Panc1 (cell line): ENCODE measurements at regions not wholly inside any gene's neighbourhood (a gene's known extent, or its start where the extent isn't known, plus 50 kb on each side); places are given as distances from the start of the nearest gene placed in this dataset.

Experiments
- ATAC-seq: fragments of 200-7000 bp; cut with Tn5 transposase; 2 replicates; pipeline ENCODE4 v1.9.1; 2020; ENCODE audit warnings: mild to moderate bottlenecking, moderate library complexity
- BruUV-seq: library from RNA; stranded (reverse); fragments of 400-500 nt; replicated peaks from 2 replicates; lab custom pipeline; 2021; lab: Mats Ljungman, UMichigan
- CTCF ChIA-PET: fragments of 300-600 bp; sonication (Branson Sonifier 250); formaldehyde crosslinking; loops from one replicate; lab custom pipeline; 2022; ENCODE audit warnings: antibody characterized with exemption; lab: Charles Lee
- POLR2A ChIA-PET: fragments of 300-600 bp; sonication (Branson Sonifier 250); formaldehyde crosslinking; loops from one replicate; lab custom pipeline; 2022; ENCODE audit warnings: antibody characterized with exemption; lab: Charles Lee
- DNase-seq: peaks from one replicate; pipeline ENCODE4 v3.0.0-alpha.2; 2010; ENCODE audit warnings: low read depth, low spot score
- H3K27ac ChIP-seq: 2 replicates; pipeline ENCODE4 v1.5.1; 2011; ENCODE audit warnings: mild to moderate bottlenecking, low read length, inconsistent platforms
- H3K27me3 ChIP-seq: fragments of 200-500 bp; sonication (Bioruptor generic); 2 replicates; pipeline ENCODE4 v1.6.0; 2014; ENCODE audit warnings: low read length, inconsistent platforms; ENCODE audit not compliant: control insufficient read depth, insufficient read depth
- H3K36me3 ChIP-seq: fragments of 200-500 bp; sonication (Bioruptor generic); 2 replicates; pipeline ENCODE4 v1.5.1; 2014; ENCODE audit warnings: inconsistent platforms, mild to moderate bottlenecking, low read length, moderate library complexity; ENCODE audit not compliant: control insufficient read depth, insufficient read depth
- H3K4me1 ChIP-seq: 2 replicates; pipeline ENCODE4 v1.5.1; 2011; ENCODE audit warnings: inconsistent platforms, mild to moderate bottlenecking, low read length, moderate library complexity; ENCODE audit not compliant: control insufficient read depth, insufficient read depth
- H3K4me3 ChIP-seq, 2 experiments: 2 replicates each; pipeline ENCODE4 v1.5.1; 2011 to 2012; ENCODE audit warnings: low read depth in 2 of 2, low read length in 2 of 2, mild to moderate bottlenecking in 2 of 2, inconsistent platforms in 1 of 2, moderate library complexity in 1 of 2
- H3K9me3 ChIP-seq: fragments of 200-500 bp; sonication (Bioruptor generic); 2 replicates; pipeline ENCODE4 v1.5.1; 2014; ENCODE audit warnings: low read depth, mild to moderate bottlenecking, inconsistent platforms, low read length, moderate library complexity; ENCODE audit not compliant: control insufficient read depth, insufficient read depth
- CTCF ChIP-seq: fragments of 450-650 bp; IDR thresholded peaks from 2 replicates; pipeline ENCODE4 v1.5.1; 2017; ENCODE audit warnings: mild to moderate bottlenecking
- POLR2AphosphoS5 ChIP-seq: IDR thresholded peaks from 2 replicates; pipeline ENCODE4 v1.6.1; 2012; ENCODE audit warnings: mild to moderate bottlenecking, low read depth, low read length, moderate library complexity
- REST ChIP-seq, 2 experiments: IDR thresholded peaks; 2 replicates each; pipeline ENCODE4 v1.6.1; 2011 to 2012; ENCODE audit warnings: low read depth in 2 of 2, control low read depth in 1 of 2, low read length in 1 of 2, mild to moderate bottlenecking in 1 of 2, moderate library complexity in 1 of 2; ENCODE audit not compliant: insufficient read depth in 1 of 2
- SIN3A ChIP-seq: IDR thresholded peaks from 2 replicates; pipeline ENCODE4 v1.6.1; 2012; ENCODE audit warnings: low read depth, mild to moderate bottlenecking, low read length, moderate library complexity, borderline replicate concordance; ENCODE audit not compliant: insufficient read depth
- TCF7L2 ChIP-seq: IDR thresholded peaks from 2 replicates; pipeline ENCODE4 v1.6.1; 2011; ENCODE audit warnings: mild to moderate bottlenecking, low read depth, low read length, inconsistent platforms
- in situ Hi-C: cut with HindIII; loops from 2 replicates; pipeline ENCODE4 v1.10.0; 2016; ENCODE audit warnings: low sequenced_read_pairs, low pct_unique_long_range_greater_than_20kb
- intact Hi-C: fragments of 100-400 bp; cut with micrococcal nuclease; formaldehyde crosslinking; loops from one replicate; pipeline ENCODE4 v1.10.0; 2022; ENCODE audit not compliant: unreplicated experiment

- POLR2A ChIA-PET: no interaction called here
- H3K27me3 ChIP-seq: no peaks in the 10 kb centered on the region
- no peaks in the 10 kb centered on the region for H3K4me1 ChIP-seq
- intact Hi-C loops: no loop called here
- ATAC-seq: no peak
- DNase-seq: no peak
- H3K27ac ChIP-seq: no peak overlapping the region
- H3K4me3 ChIP-seq: no peak overlapping the region
- TF ChIP-seq POLR2AphosphoS5: no peak
- TF ChIP-seq REST (IDR thresholded peaks at IDR 0.05; ENCODE audit: insufficient read depth in 1 of 2, low read depth in 2 of 2, low read length in 1 of 2): no peak
- TF ChIP-seq SIN3A: no peak
- no peak for TF ChIP-seq CTCF
- TF ChIP-seq TCF7L2: no peak
- in situ Hi-C loops: no loop called here
- H3K36me3 ChIP-seq: no peaks in the 10 kb centered on the region
- H3K9me3 ChIP-seq: no peaks in the 10 kb centered on the region
- no TSS peak for BruUV-seq
- CTCF ChIA-PET: no interaction called here
Measured at GRCh38 chr7:97573065-97573464, 158.8 kb upstream of the TAC1 start.

- CTCF ChIA-PET: no interaction called here
- in situ Hi-C loops (no loop called here), intact Hi-C loops (no loop called here)
- H3K27ac ChIP-seq: no peak overlapping the region
- no peaks in the 10 kb centered on the region for H3K4me1 ChIP-seq
- H3K9me3 ChIP-seq: no peaks in the 10 kb centered on the region
- no TSS peak for BruUV-seq
- ATAC-seq (no peak), DNase-seq (no peak)
- POLR2A ChIA-PET: no interaction called here
- no peak overlapping the region for H3K4me3 ChIP-seq
- no peaks in the 10 kb centered on the region for H3K36me3 ChIP-seq
- no peak for TF ChIP-seq CTCF
- TF ChIP-seq POLR2AphosphoS5: no peak
- no peak for TF ChIP-seq REST (IDR thresholded peaks at IDR 0.05; ENCODE audit: insufficient read depth in 1 of 2, low read depth in 2 of 2, low read length in 1 of 2)
- TF ChIP-seq SIN3A: no peak
- no peak for TF ChIP-seq TCF7L2
- no peaks in the 10 kb centered on the region for H3K27me3 ChIP-seq
Measured at GRCh38 chr7:97576043-97576442, 155.8 kb upstream of the TAC1 start.
